Motor neuron (in vitro differentiated cells): ENCODE measurements at regions not wholly inside any gene's neighbourhood (a gene's known extent, or its start where the extent isn't known, plus 50 kb on each side); places are given as distances from the start of the nearest gene placed in this dataset.
"Not testable (repeated sequence)": the region's sequence is repeated elsewhere in the genome, so short reads cannot be mapped to it uniquely, and the experiment has no call there.

ENCODE experiments used
- ATAC-seq, 8 experiments: fragments of 200-7000 bp; cut with Tn5 transposase; replicated peaks in 6 of 8; 2 replicates each; pipeline ENCODE4 v1.8.0; 2021; ENCODE audit warnings: mild to moderate bottlenecking in 8 of 8, moderate library complexity in 8 of 8
- H3K27ac ChIP-seq, 2 donors: fragments of 250-450 bp; sonication (Bioruptor Pico); 2 replicates each; pipeline ENCODE4 v1.9.0; 2021; ENCODE audit warnings: antibody characterized with exemption in 2 of 2, mild to moderate bottlenecking in 2 of 2, moderate library complexity in 1 of 2
- H3K4me1 ChIP-seq, 2 donors: fragments of 250-450 bp; sonication (Bioruptor Pico); replicated peaks in 1 of 2; 2 replicates each; pipeline ENCODE4 v1.6.1; 2021; ENCODE audit warnings: antibody characterized with exemption in 2 of 2, mild to moderate bottlenecking in 2 of 2, moderate library complexity in 1 of 2
- H3K4me3 ChIP-seq, 5 donors: fragments of 250-450 bp; sonication (Bioruptor Pico); 2 replicates each; pipeline ENCODE4 v1.9.0; 2021; ENCODE audit warnings: antibody characterized with exemption in 5 of 5, mild to moderate bottlenecking in 5 of 5, moderate library complexity in 4 of 5
- WGBS, 10 experiments: fragments of 450-650 bp; shearing (Covaris generic); methylation state at CpG; one replicate each; pipeline ENCODE4 v1.0.0; 2022; 5-methylcytosine and 5-hydroxymethylcytosine counted together
- in situ Hi-C, 9 experiments: fragments of 400-800 bp; cut with MboI; loops; one replicate each; pipeline ENCODE4 v1.15.0; 2021; ENCODE audit warnings: low sequenced_read_pairs in 9 of 9, low pct_unique_long_range_greater_than_20kb in 2 of 9; ENCODE audit not compliant: unreplicated experiment in 9 of 9

DNA sequence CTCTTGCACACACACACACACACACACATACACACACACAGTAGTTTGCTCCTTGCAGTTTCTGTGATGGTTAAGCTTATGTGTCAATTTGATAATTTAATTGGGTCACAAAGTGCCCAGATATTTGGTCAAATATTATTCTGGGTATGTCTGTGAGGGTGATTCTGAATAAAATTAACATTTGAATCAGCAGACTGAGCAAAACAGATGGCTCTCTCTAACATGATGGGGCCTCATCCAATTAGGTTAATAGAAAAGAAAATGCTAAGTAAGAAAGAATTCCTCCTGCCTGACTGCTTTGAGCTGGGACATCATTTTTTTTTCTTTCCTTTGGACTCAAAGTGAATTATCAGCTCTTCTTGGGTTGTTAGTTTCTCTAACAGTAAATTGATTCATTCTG is 191.2 kb upstream of the INTU start:
- in situ Hi-C loops: no loop called here
- H3K4me1 ChIP-seq: peaks cover 0 to 5% of the 10 kb centered on the region in 2 donors
- peak; percentile 45 to 99 (median 78) for ATAC-seq
- no peak overlapping the region for H3K4me3 ChIP-seq
- H3K27ac ChIP-seq: no peak overlapping the region

DNA sequence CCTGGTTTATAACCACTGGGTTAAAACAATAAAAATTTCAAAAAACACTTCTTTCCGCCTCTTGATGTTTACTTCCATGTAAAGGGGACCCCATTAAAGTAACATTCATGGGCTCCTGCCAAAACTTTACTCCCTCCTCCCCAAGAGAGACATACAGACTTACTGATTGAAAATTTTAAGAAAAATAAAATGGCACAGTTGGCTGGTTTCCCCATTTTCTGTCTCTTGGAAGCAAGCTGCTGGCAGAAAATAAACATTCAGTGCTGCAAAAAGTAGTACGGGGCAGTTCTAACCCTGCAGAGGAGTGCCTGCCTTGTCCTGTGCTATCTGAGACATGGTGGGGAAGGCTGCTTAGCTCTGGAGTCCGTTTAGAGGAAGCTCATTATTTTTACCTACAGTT is 187.3 kb upstream of the INTU start:
- in situ Hi-C loops: no loop called here
- H3K4me3 ChIP-seq: no peak overlapping the region
- no peak overlapping the region for H3K27ac ChIP-seq
- ATAC-seq: no peak
- H3K4me1 ChIP-seq: peaks cover 0 to 5% of the 10 kb centered on the region in 2 donors
- WGBS, 10 experiments: 38 to 100% (median 86%) methylated on average over 1 to 3 of the region's 3 CpGs; no CpG with 5 or more reads in 1 of the 10 experiments

DNA sequence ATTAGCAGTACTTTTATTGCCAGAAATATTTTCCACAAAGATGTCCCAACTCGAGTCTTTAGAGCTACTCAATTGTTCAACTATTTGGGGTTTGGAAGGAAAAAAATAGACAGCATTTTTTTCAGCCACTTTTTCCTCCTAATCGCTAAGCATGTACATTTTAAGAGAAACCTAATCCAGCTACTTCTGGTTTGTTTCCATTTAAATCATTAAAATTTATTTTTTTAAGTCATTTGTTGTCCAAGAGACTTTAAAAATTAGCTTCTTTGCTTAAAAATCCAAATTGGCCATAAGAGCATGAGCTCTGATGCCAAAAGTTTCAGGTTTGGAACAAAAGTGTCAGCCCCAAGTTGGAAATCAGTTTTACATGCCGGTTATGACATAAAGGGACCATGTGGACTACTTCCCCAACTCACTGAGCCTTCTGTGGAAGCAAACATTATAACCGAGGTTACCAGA is 186.3 kb upstream of the INTU start:
- H3K4me3 ChIP-seq: no peak overlapping the region
- peaks cover 0 to under 1% of the 10 kb centered on the region in 2 donors for H3K4me1 ChIP-seq
- WGBS, 10 experiments: 13 to 100% (median 73%) methylated on average over 1 to 4 of the region's 4 CpGs
- no peak overlapping the region for H3K27ac ChIP-seq
- no peak for ATAC-seq
- in situ Hi-C loops: no loop called here

GRCh38 chr4:127448986-127449385 is 183.8 kb upstream of the INTU start:
- no peak for ATAC-seq
- no peak overlapping the region for H3K4me3 ChIP-seq

DNA sequence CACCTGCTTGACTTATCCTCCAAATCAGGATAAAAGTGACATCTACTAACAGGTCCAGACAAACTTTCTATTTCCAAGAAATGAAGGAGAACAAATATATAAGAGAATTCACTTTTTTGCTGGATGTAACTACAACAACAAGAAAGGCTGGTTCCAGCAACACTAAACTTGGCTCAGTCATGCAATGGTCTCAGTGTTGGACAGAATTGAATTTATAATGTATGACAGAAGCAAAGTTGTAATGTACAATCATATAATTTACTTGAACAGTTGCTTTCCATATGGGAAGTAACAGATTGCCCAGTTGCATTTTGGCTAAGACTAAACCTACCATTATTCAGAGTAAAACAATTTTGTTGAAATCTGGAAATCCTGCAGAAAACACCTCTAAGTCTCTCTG is 183.3 kb upstream of the INTU start:
- in situ Hi-C loops: no loop called here
- Histone ChIP-seq H3K4me3 (no peak overlapping the region), H3K27ac (no peak overlapping the region), H3K4me1 (no peaks in the 10 kb centered on the region)
- ATAC-seq: no peak

More at GRCh38 chr4:127448986-127449385, 183.8 kb upstream of the INTU start:
- in situ Hi-C loops: no loop called here
- H3K4me1 ChIP-seq: no peaks in the 10 kb centered on the region
- 0 to 100% (median 83%) methylated on average over 1 of the region's 1 CpG; no CpG with 5 or more reads in 1 of the 10 experiments for WGBS, 10 experiments
- H3K27ac ChIP-seq: no peak overlapping the region

- in situ Hi-C loops: no loop called here
- no peak for ATAC-seq
- no peak overlapping the region for H3K4me3 ChIP-seq
- WGBS, 10 experiments: 30 to 100% (median 100%) methylated on average over 1 of the region's 1 CpG; no CpG with 5 or more reads in 3 of the 10 experiments
- H3K4me1 ChIP-seq: no peaks in the 10 kb centered on the region
- no peak overlapping the region for H3K27ac ChIP-seq
These were observed 182.5 kb upstream of the INTU start for GRCh38 chr4:127450276-127450675.

DNA sequence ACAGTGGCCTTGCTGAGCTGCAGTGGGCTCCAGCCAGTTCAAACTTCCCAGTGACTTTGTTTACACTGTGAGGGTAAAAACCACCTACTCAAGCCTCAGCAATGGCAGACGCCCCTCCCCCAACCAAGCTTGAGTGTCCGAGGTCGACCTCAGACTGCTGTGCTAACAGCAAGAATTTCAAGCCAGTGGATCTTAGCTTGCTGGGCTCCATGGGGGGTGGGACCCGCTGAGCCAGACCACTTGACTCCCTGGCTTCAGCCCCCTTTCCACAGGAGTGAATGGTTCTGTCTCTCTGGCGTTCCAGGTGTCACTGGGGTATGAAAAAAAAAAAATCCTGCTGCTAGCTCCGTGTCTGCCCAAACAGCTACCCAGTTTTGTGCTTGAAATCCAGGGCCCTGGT is 168.9 kb upstream of the INTU start:
- 33 to 100% (median 83%) methylated on average over 1 to 2 of the region's 6 CpGs; no CpG with 5 or more reads in 5 of the 10 experiments for WGBS, 10 experiments
- in situ Hi-C loops: no loop called here
- H3K4me3 ChIP-seq: no peak overlapping the region
- ATAC-seq: no peak
- no peaks in the 10 kb centered on the region for H3K4me1 ChIP-seq
- H3K27ac ChIP-seq: no peak overlapping the region

- 0 to 89% (median 22%) methylated on average over 1 of the region's 1 CpG; no CpG with 5 or more reads in 3 of the 10 experiments for WGBS, 10 experiments
- Histone ChIP-seq H3K4me3 (no peak overlapping the region), H3K4me1 (no peaks in the 10 kb centered on the region), H3K27ac (no peak overlapping the region)
- no peak for ATAC-seq
- in situ Hi-C loops: no loop called here
These were observed 163.2 kb upstream of the INTU start for GRCh38 chr4:127469542-127469941.

DNA sequence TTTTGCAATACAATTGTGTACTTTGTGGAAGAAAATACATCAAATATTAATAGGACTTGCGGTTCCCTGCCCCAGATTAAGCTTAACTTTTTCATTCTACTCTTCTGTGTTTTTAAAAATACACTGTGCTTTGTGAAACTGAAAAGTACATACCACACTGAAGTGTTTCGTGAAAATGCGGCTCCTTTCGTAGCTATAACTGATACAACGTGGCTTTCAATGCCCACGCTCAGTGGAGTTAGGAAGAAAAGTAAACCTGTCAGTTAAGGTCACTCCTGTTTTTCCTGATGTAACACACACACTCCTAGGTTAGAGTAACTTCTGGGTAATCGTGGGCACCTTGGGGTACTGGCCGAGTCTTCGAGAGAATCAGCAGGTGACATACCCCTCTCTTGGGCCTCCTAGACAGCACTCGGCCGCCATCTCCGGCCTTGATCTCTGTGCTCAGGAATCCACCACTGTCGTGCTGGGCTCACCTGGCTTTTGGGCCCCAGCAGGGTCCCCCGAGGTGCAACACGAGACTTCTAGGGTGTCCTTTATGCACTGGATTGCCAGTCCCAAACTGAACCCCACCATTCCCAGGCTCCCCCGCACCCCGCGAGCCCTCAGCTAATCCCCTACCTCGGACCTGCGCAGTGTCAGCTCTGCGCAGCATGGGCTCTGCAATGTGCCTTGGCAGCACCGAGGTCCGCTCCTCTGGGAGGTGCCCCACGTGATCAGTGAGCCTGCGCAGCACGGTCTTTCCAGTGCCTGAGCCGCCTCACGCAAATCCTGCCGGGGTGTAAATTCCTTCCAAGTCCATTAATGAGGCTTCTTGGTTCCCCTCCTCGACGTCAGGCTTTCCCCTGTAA is 162.6 kb upstream of the INTU start:
- H3K4me1 ChIP-seq: no peaks in the 10 kb centered on the region
- H3K27ac ChIP-seq: no peak overlapping the region
- WGBS, 10 experiments: 66 to 100% (median 91%) methylated on average over 1 to 16 of the region's 31 CpGs; no CpG with 5 or more reads in 1 of the 10 experiments
- ATAC-seq: no peak
- H3K4me3 ChIP-seq: no peak overlapping the region
- in situ Hi-C loops: no loop called here

GRCh38 chr4:127478271-127478670 is 154.5 kb upstream of the INTU start:
- in situ Hi-C loops, H3K4me3 ChIP-seq, H3K27ac ChIP-seq, H3K4me1 ChIP-seq, ATAC-seq: not testable (repeated sequence)
- 93% methylated on average over 2 of the region's 3 CpGs; no CpG with 5 or more reads in 9 of the 10 experiments for WGBS, 10 experiments

DNA sequence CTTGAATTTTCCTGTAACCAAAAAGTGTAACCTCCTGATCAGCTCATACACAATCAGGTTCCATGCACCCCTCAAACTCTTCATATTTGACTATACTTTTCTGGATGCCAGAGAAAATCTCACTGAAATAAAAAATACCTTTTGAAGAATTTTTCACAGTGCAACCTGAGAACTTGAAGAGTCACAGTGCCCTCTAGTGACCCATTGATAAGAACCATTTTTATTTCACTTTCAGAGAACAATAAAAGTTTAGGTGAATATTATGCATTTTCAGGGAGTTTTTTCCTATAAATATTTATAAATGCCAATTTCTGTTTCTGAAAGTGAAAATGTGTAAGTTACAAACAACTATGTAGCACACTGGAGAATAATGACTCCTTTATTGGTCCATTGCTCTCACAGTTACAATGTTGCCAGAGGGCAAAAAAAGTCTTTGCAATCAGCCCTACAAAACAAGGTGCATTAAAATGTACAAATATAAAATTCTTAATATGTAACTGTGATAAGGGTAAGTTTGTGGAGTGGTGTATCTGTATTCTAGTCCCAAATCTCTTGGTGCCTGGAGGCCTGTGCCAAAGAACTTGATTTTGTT is 153.6 kb upstream of the INTU start:
- Histone ChIP-seq H3K4me3 (no peak overlapping the region), H3K4me1 (no peaks in the 10 kb centered on the region), H3K27ac (no peak overlapping the region)
- in situ Hi-C loops: no loop called here
- ATAC-seq: peak in 1 of 8 experiments; percentile 34

DNA sequence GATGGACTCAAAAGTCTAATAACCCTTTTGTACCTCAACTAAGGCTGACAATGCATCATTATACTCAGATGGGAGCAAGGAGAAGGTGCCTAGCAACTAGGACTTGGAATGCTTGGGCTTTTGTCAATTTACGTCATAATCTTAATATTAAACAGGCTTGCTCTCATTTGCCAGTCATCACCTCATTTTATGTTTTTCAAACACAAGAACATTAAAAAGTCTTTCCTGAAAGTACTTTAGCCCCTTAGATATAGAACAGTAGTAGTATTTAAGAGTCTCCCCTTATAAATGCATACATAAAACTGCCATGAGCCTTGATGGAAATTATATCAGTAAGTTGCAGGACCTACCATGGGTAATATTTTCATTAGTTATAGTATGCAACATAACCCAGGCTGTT is 150.7 kb upstream of the INTU start:
- ATAC-seq: peak in 1 of 8 experiments; percentile 36
- 33 to 100% (median 60%) methylated on average over 1 of the region's 1 CpG; no CpG with 5 or more reads in 3 of the 10 experiments for WGBS, 10 experiments
- in situ Hi-C loops: no loop called here
- H3K4me1 ChIP-seq: no peaks in the 10 kb centered on the region
- H3K4me3 ChIP-seq: no peak overlapping the region
- H3K27ac ChIP-seq: no peak overlapping the region

DNA sequence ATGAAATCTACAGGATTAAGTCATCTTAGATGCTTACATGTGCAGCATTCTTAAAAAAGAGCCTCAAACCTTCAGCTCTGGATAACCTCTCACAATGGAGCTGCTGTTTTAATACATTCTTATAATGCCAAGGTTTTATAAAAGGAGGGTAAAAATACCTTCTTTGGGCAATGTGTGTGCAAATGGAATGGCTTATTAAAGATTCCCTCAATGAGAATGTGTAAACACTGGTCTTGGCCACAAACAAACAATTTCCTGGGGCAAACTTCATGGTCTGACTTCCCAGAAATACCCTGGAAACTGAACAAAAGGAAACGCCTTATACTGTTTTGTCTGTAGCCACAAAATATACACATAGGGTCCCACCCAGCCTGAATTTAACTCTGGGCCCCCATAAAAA is 148.6 kb upstream of the INTU start:
- ATAC-seq: peak in 2 of 8 experiments; percentile 54 to 74
- WGBS, 10 experiments: 0 to 100% (median 94%) methylated on average over 1 of the region's 1 CpG; no CpG with 5 or more reads in 6 of the 10 experiments
- in situ Hi-C loops: no loop called here

More for the DNA sequence above, 148.6 kb upstream of the INTU start:
- Histone ChIP-seq H3K27ac (no peak overlapping the region), H3K4me1 (no peaks in the 10 kb centered on the region), H3K4me3 (no peak overlapping the region)
